ENCODE measurements at regions not wholly inside any gene's neighbourhood (a gene's known extent, or its start where the extent isn't known, plus 50 kb on each side); places are given as distances from the start of the nearest gene placed in this dataset.

GRCh38 chr6:79431537-79431933, 105.7 kb downstream of the LCA5 start:
- H3K27me3 Mint-ChIP-seq, result no peaks in the 10 kb centered on the region
- H3K4me3 Mint-ChIP-seq, result no peak overlapping the region

GRCh38 chr6:79430913-79431536, 106.2 kb downstream of the LCA5 start:
- H3K4me1 Mint-ChIP-seq (ENCODE audit: low read depth), result no peaks in the 10 kb centered on the region
- no peaks in the 10 kb centered on the region for H3K9me3 Mint-ChIP-seq
- H3K27me3 Mint-ChIP-seq, result no peaks in the 10 kb centered on the region
- H3K4me3 Mint-ChIP-seq, result no peak overlapping the region
- H3K36me3 Mint-ChIP-seq (ENCODE audit: low read depth), result no peaks in the 10 kb centered on the region
- no peak overlapping the region for H3K27ac Mint-ChIP-seq

More at GRCh38 chr6:79431537-79431933, 105.7 kb downstream of the LCA5 start:
- H3K36me3 Mint-ChIP-seq (ENCODE audit: low read depth), result no peaks in the 10 kb centered on the region
- no peak overlapping the region for H3K27ac Mint-ChIP-seq
- H3K9me3 Mint-ChIP-seq, result no peaks in the 10 kb centered on the region
- no peaks in the 10 kb centered on the region for H3K4me1 Mint-ChIP-seq (ENCODE audit: low read depth)

- Mint-ChIP-seq H3K9me3 (no peaks in the 10 kb centered on the region), H3K4me3 (no peak overlapping the region), H3K4me1 (ENCODE audit: low read depth) (no peaks in the 10 kb centered on the region), H3K27ac (no peak overlapping the region), H3K27me3 (peaks cover 4% of the 10 kb centered on the region), H3K36me3 (ENCODE audit: low read depth) (no peaks in the 10 kb centered on the region)
Measured at GRCh38 chr6:79427721-79428120, 109.5 kb downstream of the LCA5 start.

- H3K4me1 Mint-ChIP-seq (ENCODE audit: low read depth), result no peaks in the 10 kb centered on the region
- H3K27me3 Mint-ChIP-seq, result peaks cover 4% of the 10 kb centered on the region
- no peaks in the 10 kb centered on the region for H3K36me3 Mint-ChIP-seq (ENCODE audit: low read depth)
- no peak overlapping the region for H3K4me3 Mint-ChIP-seq
- no peak overlapping the region for H3K27ac Mint-ChIP-seq
- H3K9me3 Mint-ChIP-seq, result no peaks in the 10 kb centered on the region
Measured at GRCh38 chr6:79426625-79427278, 110.5 kb downstream of the LCA5 start.

GRCh38 chr6:79425589-79426311, 111.5 kb downstream of the LCA5 start:
- peaks cover 4% of the 10 kb centered on the region for H3K27me3 Mint-ChIP-seq
- no peak overlapping the region for H3K4me3 Mint-ChIP-seq
- no peaks in the 10 kb centered on the region for H3K36me3 Mint-ChIP-seq (ENCODE audit: low read depth)
- no peak overlapping the region for H3K27ac Mint-ChIP-seq
- H3K4me1 Mint-ChIP-seq (ENCODE audit: low read depth), result no peaks in the 10 kb centered on the region
- no peaks in the 10 kb centered on the region for H3K9me3 Mint-ChIP-seq

GRCh38 chr6:79423216-79423615, 114.0 kb downstream of the LCA5 start:
- Mint-ChIP-seq H3K36me3 (ENCODE audit: low read depth) (no peaks in the 10 kb centered on the region), H3K27ac (no peak overlapping the region), H3K9me3 (no peaks in the 10 kb centered on the region), H3K4me1 (ENCODE audit: low read depth) (no peaks in the 10 kb centered on the region), H3K27me3 (peaks cover 4% of the 10 kb centered on the region), H3K4me3 (no peak overlapping the region)

GRCh38 chr6:79422666-79423065, 114.6 kb downstream of the LCA5 start:
- no peak overlapping the region for H3K4me3 Mint-ChIP-seq
- no peaks in the 10 kb centered on the region for H3K9me3 Mint-ChIP-seq
- no peaks in the 10 kb centered on the region for H3K36me3 Mint-ChIP-seq (ENCODE audit: low read depth)
- H3K27me3 Mint-ChIP-seq, result peaks cover 4% of the 10 kb centered on the region
- no peaks in the 10 kb centered on the region for H3K4me1 Mint-ChIP-seq (ENCODE audit: low read depth)
- H3K27ac Mint-ChIP-seq, result no peak overlapping the region

- no peak overlapping the region for H3K4me3 Mint-ChIP-seq
- no peaks in the 10 kb centered on the region for H3K36me3 Mint-ChIP-seq (ENCODE audit: low read depth)
- H3K4me1 Mint-ChIP-seq (ENCODE audit: low read depth), result no peaks in the 10 kb centered on the region
- H3K27me3 Mint-ChIP-seq, result peaks cover 4% of the 10 kb centered on the region
- H3K27ac Mint-ChIP-seq, result no peak overlapping the region
- no peaks in the 10 kb centered on the region for H3K9me3 Mint-ChIP-seq
Measured at GRCh38 chr6:79421707-79422484, 115.3 kb downstream of the LCA5 start.

- Mint-ChIP-seq H3K36me3 (ENCODE audit: low read depth) (no peaks in the 10 kb centered on the region), H3K27ac (no peak overlapping the region), H3K27me3 (peaks cover 4% of the 10 kb centered on the region), H3K4me1 (ENCODE audit: low read depth) (no peaks in the 10 kb centered on the region), H3K9me3 (no peaks in the 10 kb centered on the region), H3K4me3 (no peak overlapping the region)
Measured at GRCh38 chr6:79421001-79421411, 116.2 kb downstream of the LCA5 start.

GRCh38 chr6:79420054-79420453, 117.2 kb downstream of the LCA5 start:
- H3K27me3 Mint-ChIP-seq, result peaks cover 4% of the 10 kb centered on the region
- H3K36me3 Mint-ChIP-seq (ENCODE audit: low read depth), result no peaks in the 10 kb centered on the region
- no peaks in the 10 kb centered on the region for H3K9me3 Mint-ChIP-seq
- H3K27ac Mint-ChIP-seq, result no peak overlapping the region
- no peak overlapping the region for H3K4me3 Mint-ChIP-seq
- no peaks in the 10 kb centered on the region for H3K4me1 Mint-ChIP-seq (ENCODE audit: low read depth)

- Mint-ChIP-seq H3K4me3 (no peak overlapping the region), H3K36me3 (ENCODE audit: low read depth) (no peaks in the 10 kb centered on the region), H3K9me3 (no peaks in the 10 kb centered on the region), H3K27me3 (no peaks in the 10 kb centered on the region), H3K4me1 (ENCODE audit: low read depth) (no peaks in the 10 kb centered on the region), H3K27ac (no peak overlapping the region)
Measured at GRCh38 chr6:79416931-79417330, 120.3 kb downstream of the LCA5 start.

GRCh38 chr6:79413562-79414002, 123.6 kb downstream of the LCA5 start:
- Mint-ChIP-seq H3K4me3 (no peak overlapping the region), H3K36me3 (ENCODE audit: low read depth) (no peaks in the 10 kb centered on the region), H3K4me1 (ENCODE audit: low read depth) (no peaks in the 10 kb centered on the region), H3K9me3 (no peaks in the 10 kb centered on the region), H3K27ac (no peak overlapping the region), H3K27me3 (no peaks in the 10 kb centered on the region)

- Mint-ChIP-seq H3K36me3 (ENCODE audit: low read depth) (no peaks in the 10 kb centered on the region), H3K27ac (no peak overlapping the region), H3K27me3 (no peaks in the 10 kb centered on the region), H3K4me3 (no peak overlapping the region), H3K9me3 (no peaks in the 10 kb centered on the region), H3K4me1 (ENCODE audit: low read depth) (no peaks in the 10 kb centered on the region)
Measured at GRCh38 chr6:79410806-79411205, 126.4 kb downstream of the LCA5 start.

GRCh38 chr6:79408256-79408974, 128.8 kb downstream of the LCA5 start:
- H3K27ac Mint-ChIP-seq, result no peak overlapping the region
- no peak overlapping the region for H3K4me3 Mint-ChIP-seq
- no peaks in the 10 kb centered on the region for H3K4me1 Mint-ChIP-seq (ENCODE audit: low read depth)
- H3K36me3 Mint-ChIP-seq (ENCODE audit: low read depth), result no peaks in the 10 kb centered on the region
- H3K9me3 Mint-ChIP-seq, result no peaks in the 10 kb centered on the region
- no peaks in the 10 kb centered on the region for H3K27me3 Mint-ChIP-seq
